ENCODE measurements at regions not wholly inside any gene's neighbourhood (a gene's known extent, or its start where the extent isn't known, plus 50 kb on each side); places are given as distances from the start of the nearest gene placed in this dataset.

- no peak for DNase-seq (ENCODE audit: low spot score)
Measured at GRCh38 chr15:93164409-93164808, 75.4 kb upstream of the RGMA start.

DNA sequence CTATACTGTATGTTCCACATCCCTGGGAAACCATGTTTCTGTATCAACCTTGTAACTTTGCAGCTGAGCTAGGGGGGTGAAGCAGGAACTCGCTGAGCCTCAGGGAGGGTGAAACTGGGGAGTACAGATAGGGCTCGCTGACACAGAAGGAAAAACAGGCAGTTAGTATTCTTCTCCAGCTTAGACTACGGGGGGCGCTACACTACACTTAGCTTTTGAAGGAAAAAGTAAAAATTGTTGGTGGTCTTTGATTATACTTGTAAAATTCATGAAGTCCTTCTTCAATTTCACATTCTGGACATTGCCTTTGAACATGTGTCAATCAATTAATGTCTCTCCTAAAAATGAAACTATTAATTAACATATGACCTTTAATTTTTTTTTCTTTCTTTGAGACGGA lies 73.5 kb upstream of the RGMA start:
- DNase-seq (ENCODE audit: low spot score), result no peak

- no peak for DNase-seq (ENCODE audit: low spot score)
Measured at GRCh38 chr15:93159930-93160329, 70.9 kb upstream of the RGMA start.

DNA sequence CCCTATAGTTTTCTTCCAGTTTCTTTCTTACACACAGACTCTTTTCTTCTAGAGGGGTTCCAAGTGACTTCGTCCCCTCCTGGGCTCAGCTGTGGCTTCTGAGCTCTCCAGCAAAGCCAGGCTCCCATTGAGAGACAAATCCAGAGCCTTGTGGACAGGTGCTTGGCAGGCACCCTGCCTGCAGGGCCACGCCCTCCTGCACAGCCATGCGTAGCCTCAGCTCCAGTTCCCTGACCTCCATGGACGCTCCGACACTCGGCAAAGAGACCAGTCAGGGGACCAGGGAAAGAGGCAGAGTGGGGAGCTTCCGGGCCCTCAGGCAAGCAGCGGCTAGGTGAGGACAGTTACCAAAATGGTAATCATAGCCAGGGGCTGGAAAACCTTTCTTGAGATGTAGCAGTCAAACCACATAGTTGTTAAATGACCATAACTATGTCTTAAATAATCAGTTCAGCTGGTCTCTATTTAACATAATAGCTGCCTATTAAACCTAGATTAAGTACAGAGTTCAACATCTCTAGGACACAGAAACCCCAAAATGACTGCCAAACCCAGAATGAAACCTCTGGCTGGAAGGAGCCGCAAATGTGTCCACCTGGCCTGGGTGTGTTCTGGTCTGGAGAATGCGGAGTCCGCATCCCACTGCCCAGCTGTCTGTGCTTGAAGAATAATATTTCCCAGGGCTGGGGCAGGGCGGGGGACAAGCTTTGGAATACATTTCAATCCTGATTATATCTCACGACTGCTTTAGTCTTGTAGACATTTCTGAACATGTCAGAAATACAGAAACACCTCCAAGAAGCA lies 69.3 kb upstream of the RGMA start:
- no peak for DNase-seq (ENCODE audit: low spot score)

DNA sequence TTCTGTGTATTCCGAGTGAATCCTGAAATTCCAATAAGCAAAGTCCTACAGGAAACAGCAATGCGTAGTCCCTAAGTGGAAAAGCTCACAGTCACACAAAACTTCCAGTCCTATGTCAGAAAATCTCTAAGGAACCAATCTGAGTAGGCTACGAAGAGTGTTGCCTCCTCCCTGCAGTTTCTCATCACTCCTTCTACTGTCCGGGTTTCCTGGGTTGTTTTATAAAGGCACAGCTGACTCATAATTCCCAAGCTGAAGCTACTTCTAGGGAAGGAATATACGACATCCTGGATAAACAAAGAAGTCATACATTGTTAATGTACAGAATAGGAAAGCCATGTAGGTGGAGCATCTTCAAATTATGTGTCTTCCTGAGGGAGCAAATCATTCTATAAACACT lies 65.7 kb upstream of the RGMA start:
- DNase-seq (ENCODE audit: low spot score), result no peak

GRCh38 chr15:93152951-93153350 lies 63.9 kb upstream of the RGMA start:
- DNase-seq (ENCODE audit: low spot score), result peak; percentile 86

- DNase-seq (ENCODE audit: low spot score), result peak; percentile 14
Measured at GRCh38 chr15:93152360-93152759, 63.3 kb upstream of the RGMA start.

DNA sequence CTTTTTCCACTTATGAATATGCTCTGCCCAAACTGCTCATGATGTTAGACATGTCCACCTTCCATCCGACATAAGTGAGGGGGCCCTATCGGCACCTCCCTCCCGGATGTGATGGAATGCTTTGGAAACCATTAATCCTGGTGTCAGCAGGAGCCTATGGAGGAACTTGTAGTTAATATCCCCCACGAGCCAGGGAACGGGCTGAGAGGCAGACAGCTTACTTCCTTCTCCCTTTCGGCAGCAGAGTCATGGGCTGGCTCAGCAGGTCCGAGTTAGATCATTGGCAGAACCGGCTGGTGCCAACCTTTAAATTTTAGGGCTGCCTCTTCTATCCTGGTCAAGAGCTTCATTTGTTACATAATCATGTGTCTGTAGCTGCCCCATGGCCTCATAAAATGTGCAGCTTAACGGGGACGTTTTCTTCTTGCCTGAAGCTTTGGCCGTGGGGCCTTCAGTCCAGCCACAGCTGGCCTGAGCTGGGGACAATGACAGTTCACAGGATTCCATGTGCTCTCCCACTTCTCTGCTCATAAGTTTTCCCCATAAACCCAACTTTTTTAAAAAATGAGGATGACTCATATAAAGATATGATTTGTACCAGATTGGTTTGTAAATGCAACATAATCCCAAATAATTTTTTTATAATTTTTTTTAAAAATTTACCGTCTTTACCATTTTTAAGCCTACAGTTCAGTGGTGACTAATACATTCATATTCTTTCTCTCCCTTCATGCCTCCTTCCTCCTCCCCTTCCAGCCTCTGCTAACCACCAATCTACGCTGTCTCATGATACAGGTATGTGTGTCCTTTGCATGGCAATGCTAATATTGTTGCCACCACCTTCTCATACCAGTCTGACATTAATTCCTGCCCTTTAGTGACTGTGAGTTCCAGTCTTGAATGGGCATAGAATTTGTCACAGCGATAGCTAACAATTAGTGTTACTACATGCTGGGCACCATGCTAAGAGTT lies 62.2 kb upstream of the RGMA start:
- no peak for DNase-seq (ENCODE audit: low spot score)

DNA sequence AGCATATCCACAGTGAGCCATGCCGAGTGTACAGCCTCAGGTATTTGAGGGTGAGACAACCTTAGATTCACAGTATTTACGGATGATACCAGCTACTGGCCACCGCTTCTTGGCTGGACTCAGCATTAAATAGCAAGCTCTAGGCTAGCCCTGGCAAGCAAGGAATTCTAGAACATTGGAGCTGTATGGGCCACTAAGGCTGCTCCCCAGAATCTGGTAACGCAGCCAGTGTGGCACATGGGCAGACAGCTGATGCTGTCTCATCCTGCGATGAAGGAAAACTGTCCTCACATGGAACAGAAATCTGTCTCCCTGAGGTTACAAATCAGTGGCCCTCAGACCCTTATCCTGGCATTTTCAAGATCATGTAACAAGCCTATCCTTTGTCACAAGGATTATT lies 57.6 kb upstream of the RGMA start:
- peak; percentile 41 for DNase-seq (ENCODE audit: low spot score)

- DNase-seq (ENCODE audit: low spot score), result peak; percentile 27
Measured at GRCh38 chr15:93146196-93146595, 57.2 kb upstream of the RGMA start.

- DNase-seq (ENCODE audit: low spot score), result peak; percentile 7
Measured at GRCh38 chr15:93144463-93145236, 55.6 kb upstream of the RGMA start.

DNA sequence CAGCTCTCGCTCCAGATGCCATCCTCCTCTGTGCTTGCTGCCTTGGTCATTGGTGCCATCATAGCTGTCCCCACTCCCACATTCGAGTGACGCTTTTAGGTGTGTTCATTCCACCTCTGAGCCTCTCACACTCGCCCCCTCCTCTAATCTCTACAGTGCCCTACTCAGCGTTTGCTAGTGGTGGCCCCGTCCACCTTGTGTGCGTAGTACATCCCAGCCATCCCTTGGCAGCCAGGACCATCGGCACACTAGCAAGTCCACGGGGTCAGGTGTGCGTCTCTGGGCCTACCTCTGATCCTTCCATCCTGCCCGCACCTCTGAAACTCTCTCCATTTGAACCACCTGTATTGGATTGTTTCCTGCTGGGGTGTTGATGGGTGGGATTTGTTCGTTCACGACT lies 54.2 kb upstream of the RGMA start:
- no peak for DNase-seq (ENCODE audit: low spot score)

DNA sequence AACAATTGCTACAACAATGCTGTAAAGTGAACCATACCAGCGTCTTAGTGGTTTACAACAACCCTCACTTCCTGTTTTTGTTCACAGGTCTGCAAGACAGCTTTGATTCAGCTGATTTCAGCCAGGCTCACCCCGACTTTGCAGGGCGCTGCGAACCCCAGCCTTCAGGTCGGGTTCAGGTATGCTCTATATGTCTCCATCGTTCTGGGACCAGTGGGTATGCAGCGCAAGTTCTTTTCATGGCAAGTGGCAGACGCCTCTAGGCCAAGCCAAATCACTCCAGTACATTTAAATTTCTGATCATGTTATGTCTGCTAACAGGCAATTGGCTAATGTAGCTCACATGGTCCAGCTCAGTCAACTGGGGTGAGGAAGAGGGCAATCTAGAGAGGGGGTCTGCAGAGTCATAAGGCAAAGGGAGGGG lies 52.4 kb upstream of the RGMA start:
- no peak for DNase-seq (ENCODE audit: low spot score)

DNA sequence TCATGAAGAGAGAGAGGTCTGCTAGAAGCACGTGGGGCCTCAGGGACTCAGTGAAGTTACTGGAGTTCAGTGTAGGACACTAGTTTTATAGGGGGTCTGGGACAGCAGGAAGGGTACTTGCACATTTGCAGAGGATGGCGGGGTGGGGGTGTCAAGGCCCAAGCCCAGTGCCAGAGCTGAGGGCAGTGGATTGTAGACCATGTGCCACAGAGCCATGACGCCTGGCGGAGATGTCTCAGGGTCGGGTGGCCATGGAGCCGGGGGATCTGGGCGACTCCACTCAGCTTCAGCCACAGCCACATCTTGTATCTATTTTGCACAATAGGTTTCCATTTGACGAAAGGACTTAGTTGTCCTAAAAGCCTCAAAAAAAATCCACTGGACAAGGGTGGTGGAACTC lies 50.4 kb upstream of the RGMA start:
- no peak for DNase-seq (ENCODE audit: low spot score)

DNA sequence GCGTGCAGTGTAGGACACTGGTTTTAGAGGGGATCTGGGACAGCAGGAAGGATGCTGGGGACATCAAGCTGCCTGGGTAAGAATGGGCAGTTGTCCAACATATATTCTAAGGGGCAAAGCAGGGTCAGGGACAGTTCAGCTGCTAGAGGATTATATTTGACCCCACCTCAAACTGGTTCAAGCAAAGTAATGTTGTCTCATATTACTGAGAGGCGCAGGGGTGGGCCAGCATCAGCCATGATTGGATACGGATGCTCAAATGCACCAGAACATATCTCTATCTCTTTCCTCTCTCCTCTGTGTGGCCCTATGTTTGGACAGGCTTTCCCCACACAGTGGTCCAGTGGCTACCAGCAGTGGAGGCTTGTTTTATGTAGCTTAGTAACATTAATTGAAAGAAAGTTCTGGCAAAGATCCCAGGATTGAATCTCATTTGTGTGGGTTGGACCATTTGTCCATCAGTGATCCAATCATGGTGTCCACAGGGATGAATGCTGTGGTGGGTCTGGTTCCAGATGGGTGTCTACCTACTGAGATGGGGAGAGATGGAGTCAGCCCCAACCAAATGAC lies 49.8 kb upstream of the RGMA start:
- DNase-seq (ENCODE audit: low spot score), result no peak

All from cerebellar cortex (tissue), 1 donor.